HEK293T (cell line): ENCODE measurements at regions not wholly inside any gene's neighbourhood (a gene's known extent, or its start where the extent isn't known, plus 50 kb on each side); places are given as distances from the start of the nearest gene placed in this dataset.

Source experiments
- BHLHE40 ChIP-seq: fragments of 450-650 bp; IDR thresholded peaks from 2 replicates; pipeline ENCODE4 v1.6.1; 2016; ENCODE audit warnings: mild to moderate bottlenecking, moderate library complexity, borderline replicate concordance
- ELF4 ChIP-seq: fragments of 450-650 bp; IDR thresholded peaks from 2 replicates; pipeline ENCODE4 v1.6.1; 2017; ENCODE audit warnings: antibody characterized with exemption
- FOXA1 ChIP-seq: fragments of 450-650 bp; IDR thresholded peaks from 2 replicates; pipeline ENCODE4 v1.6.1; 2016; ENCODE audit warnings: mild to moderate bottlenecking
- FOXK2 ChIP-seq: fragments of 450-650 bp; IDR thresholded peaks from 2 replicates; pipeline ENCODE4 v1.6.1; 2016; ENCODE audit warnings: mild to moderate bottlenecking
- FOXM1 ChIP-seq: fragments of 450-650 bp; IDR thresholded peaks from 2 replicates; pipeline ENCODE4 v1.6.1; 2017; ENCODE audit warnings: mild to moderate bottlenecking, borderline replicate concordance
- HDGF ChIP-seq: fragments of 450-650 bp; IDR thresholded peaks from 2 replicates; pipeline ENCODE4 v1.6.1; 2017; ENCODE audit warnings: antibody characterized with exemption, borderline replicate concordance
- L3MBTL2 ChIP-seq: fragments of 450-650 bp; conservative IDR thresholded peaks from 2 replicates; pipeline ENCODE4 v1.6.1; 2016; ENCODE audit warnings: mild to moderate bottlenecking
- LEF1 ChIP-seq: fragments of 450-650 bp; IDR thresholded peaks from 2 replicates; pipeline ENCODE4 v1.6.1; 2017; ENCODE audit warnings: mild to moderate bottlenecking, borderline replicate concordance
- NFRKB ChIP-seq: fragments of 450-650 bp; IDR thresholded peaks from 2 replicates; pipeline ENCODE4 v1.6.1; 2016; ENCODE audit warnings: mild to moderate bottlenecking, moderate library complexity
- SP1 ChIP-seq: fragments of 450-650 bp; IDR thresholded peaks from 2 replicates; pipeline ENCODE4 v1.6.1; 2017
- SUZ12 ChIP-seq: fragments of 450-650 bp; IDR thresholded peaks from 2 replicates; pipeline ENCODE4 v1.6.1; 2016; ENCODE audit warnings: mild to moderate bottlenecking
- ZNF384 ChIP-seq: fragments of 450-650 bp; IDR thresholded peaks from 2 replicates; pipeline ENCODE4 v1.6.1; 2016
- TF ChIP-seq, protein P1 (sequence below): fragments of 450-650 bp; IDR thresholded peaks from 2 replicates; pipeline ENCODE4 v1.6.1; 2016

DNA sequence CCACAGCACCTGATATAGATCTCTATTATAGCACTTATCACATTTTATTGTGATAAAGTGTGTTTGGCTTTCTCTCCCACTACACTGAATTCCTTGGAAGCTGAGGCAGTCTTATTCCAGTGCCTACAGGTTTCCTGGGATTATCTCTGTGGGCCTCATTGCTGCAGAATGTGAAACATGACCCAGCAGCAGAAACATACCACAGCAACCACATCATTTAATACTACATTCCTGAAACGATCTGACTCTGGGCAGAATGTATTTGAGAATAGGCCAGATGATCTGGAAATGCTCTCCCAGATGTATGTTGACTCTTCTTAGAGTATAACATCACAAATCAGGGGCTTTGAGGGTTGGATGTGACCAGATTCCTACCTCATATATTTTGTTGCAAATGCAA is 323.5 kb upstream of the TANK start:
- TF ChIP-seq ZNF384: no peak
- no peak for TF ChIP-seq LEF1
- TF ChIP-seq BHLHE40: no peak
- TF ChIP-seq ELF4: no peak
- TF ChIP-seq FOXA1: no peak
- TF ChIP-seq FOXK2: no peak
- no peak for TF ChIP-seq L3MBTL2
- TF ChIP-seq SP1: no peak
- TF ChIP-seq, protein P1, sequence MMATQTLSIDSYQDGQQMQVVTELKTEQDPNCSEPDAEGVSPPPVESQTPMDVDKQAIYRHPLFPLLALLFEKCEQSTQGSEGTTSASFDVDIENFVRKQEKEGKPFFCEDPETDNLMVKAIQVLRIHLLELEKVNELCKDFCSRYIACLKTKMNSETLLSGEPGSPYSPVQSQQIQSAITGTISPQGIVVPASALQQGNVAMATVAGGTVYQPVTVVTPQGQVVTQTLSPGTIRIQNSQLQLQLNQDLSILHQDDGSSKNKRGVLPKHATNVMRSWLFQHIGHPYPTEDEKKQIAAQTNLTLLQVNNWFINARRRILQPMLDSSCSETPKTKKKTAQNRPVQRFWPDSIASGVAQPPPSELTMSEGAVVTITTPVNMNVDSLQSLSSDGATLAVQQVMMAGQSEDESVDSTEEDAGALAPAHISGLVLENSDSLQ: no peak
- no peak for TF ChIP-seq HDGF
- TF ChIP-seq FOXM1: no peak
- TF ChIP-seq SUZ12: no peak
- TF ChIP-seq NFRKB: no peak
